HEK293 (cell line): ENCODE measurements at regions not wholly inside any gene's neighbourhood (a gene's known extent, or its start where the extent isn't known, plus 50 kb on each side); places are given as distances from the start of the nearest gene placed in this dataset.

Source experiments
- CTCF ChIA-PET: fragments of 350-600 bp; formaldehyde crosslinking; extraction: SDS; loops from one replicate; lab custom pipeline; 2021; ENCODE audit warnings: antibody characterized with exemption; lab: Yijun Ruan, JAX
- POLR2A ChIA-PET: fragments of 300-600 bp; formaldehyde crosslinking; extraction: SDS; loops from one replicate; lab custom pipeline; 2020; ENCODE audit warnings: antibody characterized with exemption, inconsistent platforms; lab: Yijun Ruan, JAX
- H3K27ac ChIP-seq: fragments of 200-500 bp; sonication (Bioruptor generic); 2 replicates; pipeline ENCODE4 v1.5.1; 2014; ENCODE audit warnings: low read depth, low read length, control low read depth, inconsistent platforms; ENCODE audit errors: extremely low read depth
- H3K36me3 ChIP-seq, 2 experiments: fragments of 200-500 bp in 1 of 2; sonication (Bioruptor generic) in 1 of 2; 1 replicate in 1 of 2; 2 replicates in 1 of 2; pipeline ENCODE4 v1.5.1; 2014 to 2017; ENCODE audit warnings: inconsistent platforms in 2 of 2, low read length in 2 of 2; ENCODE audit not compliant: control insufficient read depth in 2 of 2, insufficient read depth in 1 of 2
- H3K4me1 ChIP-seq: fragments of 200-500 bp; sonication (Bioruptor generic); 2 replicates; pipeline ENCODE4 v1.5.1; 2014; ENCODE audit warnings: mild to moderate bottlenecking, low read length, inconsistent platforms; ENCODE audit not compliant: control insufficient read depth, insufficient read depth
- H3K4me3 ChIP-seq: 2 replicates; pipeline ENCODE4 v1.5.1; 2011; ENCODE audit warnings: low read depth, mild to moderate bottlenecking, control low read depth, low read length, moderate library complexity
- H3K9me3 ChIP-seq: fragments of 200-500 bp; sonication (Bioruptor generic); 2 replicates; pipeline ENCODE4 v1.5.1; 2014; ENCODE audit warnings: low read depth, low read length, inconsistent platforms; ENCODE audit not compliant: control insufficient read depth, insufficient read depth
- GLI2 ChIP-seq: fragments of 450-650 bp; formaldehyde crosslinking; IDR thresholded peaks from 2 replicates; pipeline ENCODE4; 2017; ENCODE audit warnings: missing biosample characterization, missing genetic modification characterization, low read depth, borderline replicate concordance
- MZF1 ChIP-seq: fragments of 450-650 bp; formaldehyde crosslinking; IDR thresholded peaks from 2 replicates; pipeline ENCODE4 v1.5.1; 2017; ENCODE audit warnings: missing biosample characterization, missing genetic modification characterization, borderline replicate concordance
- ZBTB7A ChIP-seq: fragments of 450-650 bp; formaldehyde crosslinking; IDR thresholded peaks from 2 replicates; pipeline ENCODE4 v1.5.1; 2016; ENCODE audit warnings: low read depth, missing biosample characterization, missing genetic modification characterization
- ZFP37 ChIP-seq: fragments of 450-650 bp; formaldehyde crosslinking; IDR thresholded peaks from 2 replicates; pipeline ENCODE4 v1.5.1; 2016; ENCODE audit warnings: missing biosample characterization, missing genetic modification characterization
- ZNF157 ChIP-seq: fragments of 450-650 bp; formaldehyde crosslinking; IDR thresholded peaks from 2 replicates; pipeline ENCODE4 v1.5.1; 2016; ENCODE audit warnings: missing biosample characterization, missing genetic modification characterization
- ZNF16 ChIP-seq: fragments of 450-650 bp; formaldehyde crosslinking; IDR thresholded peaks from 2 replicates; pipeline ENCODE4 v1.5.1; 2016; ENCODE audit warnings: low read depth, missing biosample characterization, missing genetic modification characterization
- ZNF202 ChIP-seq: fragments of 450-650 bp; formaldehyde crosslinking; IDR thresholded peaks from 2 replicates; pipeline ENCODE4 v1.5.1; 2016; ENCODE audit warnings: missing biosample characterization, missing genetic modification characterization, borderline replicate concordance
- ZNF26 ChIP-seq: fragments of 450-650 bp; formaldehyde crosslinking; IDR thresholded peaks from 2 replicates; pipeline ENCODE4 v1.5.1; 2016; ENCODE audit warnings: missing biosample characterization, missing genetic modification characterization
- ZNF518A ChIP-seq: fragments of 450-650 bp; formaldehyde crosslinking; conservative IDR thresholded peaks from 2 replicates; pipeline ENCODE4 v1.5.1; 2016; ENCODE audit warnings: low read depth, missing biosample characterization, missing genetic modification characterization
- ZNF830 ChIP-seq: fragments of 450-650 bp; IDR thresholded peaks from 2 replicates; pipeline ENCODE4 v1.5.0; 2018; ENCODE audit warnings: missing biosample characterization, missing genetic modification characterization, low read depth, mild to moderate bottlenecking, moderate library complexity
- ZSCAN30 ChIP-seq: fragments of 450-650 bp; IDR thresholded peaks from 2 replicates; pipeline ENCODE4 v1.5.1; 2018; ENCODE audit warnings: missing biosample characterization, mild to moderate bottlenecking, missing genetic modification characterization, moderate library complexity
- ZXDB ChIP-seq: fragments of 450-650 bp; formaldehyde crosslinking; IDR thresholded peaks from 2 replicates; pipeline ENCODE4 v1.5.1; 2016; ENCODE audit warnings: missing biosample characterization, missing genetic modification characterization
- TF ChIP-seq, protein P1 (sequence below): fragments of 450-650 bp; formaldehyde crosslinking; IDR thresholded peaks from 2 replicates; pipeline ENCODE4 v1.5.1; 2016; ENCODE audit warnings: missing biosample characterization, missing genetic modification characterization

DNA sequence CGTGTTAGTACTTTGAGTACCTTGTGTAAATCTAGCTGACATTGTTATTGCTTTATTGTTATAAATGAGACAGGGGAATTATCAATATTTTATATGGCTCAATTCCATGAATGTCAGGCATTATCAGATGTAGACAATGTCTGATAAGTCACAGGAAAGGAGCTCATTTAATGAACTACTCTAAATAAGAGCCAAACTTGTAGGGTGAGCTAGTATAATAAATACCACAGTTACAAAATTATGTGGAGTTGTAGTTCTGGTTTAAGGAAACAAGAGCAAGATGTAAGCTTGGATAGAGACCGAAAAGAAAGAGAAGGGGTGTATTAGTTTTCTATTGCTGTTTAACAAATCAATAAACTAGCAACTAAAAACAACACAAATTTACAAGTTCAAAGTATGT is 891.8 kb upstream of the SLITRK1 start:
- Histone ChIP-seq H3K27ac (no peak overlapping the region), H3K4me1 (no peaks in the 10 kb centered on the region), H3K36me3 (no peaks in the 10 kb centered on the region), H3K4me3 (no peak overlapping the region), H3K9me3 (no peaks in the 10 kb centered on the region)
- ChIA-PET CTCF (no interaction called here), POLR2A (no interaction called here)
- TF ChIP-seq MZF1 (tag by site-specific recombination) (no peak), ZSCAN30 (tag by site-specific recombination) (no peak), ZXDB (tag by site-specific recombination) (no peak), ZNF16 (tag by site-specific recombination) (no peak), GLI2 (tag by site-specific recombination) (no peak)

- H3K36me3 ChIP-seq: no peaks in the 10 kb centered on the region
- no peaks in the 10 kb centered on the region for H3K9me3 ChIP-seq
- no peak overlapping the region for H3K27ac ChIP-seq
- POLR2A ChIA-PET: no interaction called here
- no peaks in the 10 kb centered on the region for H3K4me1 ChIP-seq
- H3K4me3 ChIP-seq: no peak overlapping the region
- TF ChIP-seq ZFP37: no peak
- TF ChIP-seq ZNF157 (tag by site-specific recombination): no peak
- TF ChIP-seq ZBTB7A (tag by site-specific recombination): no peak
- TF ChIP-seq ZNF26 (tag by site-specific recombination): no peak
- TF ChIP-seq ZNF202 (tag by site-specific recombination): no peak
- TF ChIP-seq ZNF518A (tag by site-specific recombination): no peak
- CTCF ChIA-PET: no interaction called here
Measured at GRCh38 chr13:84760956-84761355, 878.7 kb upstream of the SLITRK1 start.

GRCh38 chr13:84749126-84749525 is 866.9 kb upstream of the SLITRK1 start:
- no peak overlapping the region for H3K27ac ChIP-seq
- H3K9me3 ChIP-seq: no peaks in the 10 kb centered on the region
- no peaks in the 10 kb centered on the region for H3K4me1 ChIP-seq
- POLR2A ChIA-PET: no interaction called here
- CTCF ChIA-PET: no interaction called here
- H3K36me3 ChIP-seq: no peaks in the 10 kb centered on the region
- no peak for TF ChIP-seq ZNF830 (tag by site-specific recombination)
- TF ChIP-seq, protein P1, sequence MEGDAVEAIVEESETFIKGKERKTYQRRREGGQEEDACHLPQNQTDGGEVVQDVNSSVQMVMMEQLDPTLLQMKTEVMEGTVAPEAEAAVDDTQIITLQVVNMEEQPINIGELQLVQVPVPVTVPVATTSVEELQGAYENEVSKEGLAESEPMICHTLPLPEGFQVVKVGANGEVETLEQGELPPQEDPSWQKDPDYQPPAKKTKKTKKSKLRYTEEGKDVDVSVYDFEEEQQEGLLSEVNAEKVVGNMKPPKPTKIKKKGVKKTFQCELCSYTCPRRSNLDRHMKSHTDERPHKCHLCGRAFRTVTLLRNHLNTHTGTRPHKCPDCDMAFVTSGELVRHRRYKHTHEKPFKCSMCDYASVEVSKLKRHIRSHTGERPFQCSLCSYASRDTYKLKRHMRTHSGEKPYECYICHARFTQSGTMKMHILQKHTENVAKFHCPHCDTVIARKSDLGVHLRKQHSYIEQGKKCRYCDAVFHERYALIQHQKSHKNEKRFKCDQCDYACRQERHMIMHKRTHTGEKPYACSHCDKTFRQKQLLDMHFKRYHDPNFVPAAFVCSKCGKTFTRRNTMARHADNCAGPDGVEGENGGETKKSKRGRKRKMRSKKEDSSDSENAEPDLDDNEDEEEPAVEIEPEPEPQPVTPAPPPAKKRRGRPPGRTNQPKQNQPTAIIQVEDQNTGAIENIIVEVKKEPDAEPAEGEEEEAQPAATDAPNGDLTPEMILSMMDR (tag by site-specific recombination): no peak
- H3K4me3 ChIP-seq: no peak overlapping the region
